COLO668 (cell line): ENCODE measurements at regions not wholly inside any gene's neighbourhood (a gene's known extent, or its start where the extent isn't known, plus 50 kb on each side); places are given as distances from the start of the nearest gene placed in this dataset.

ENCODE experiments used
- DNase-seq: peaks from one replicate; lab custom pipeline; 2025; ENCODE audit not compliant: unreplicated experiment; lab: John Stamatoyannopoulos, UW

GRCh38 chrX:124984140-124984813 is 335.4 kb upstream of the TEX13C start:
- no peak for DNase-seq

GRCh38 chrX:124986284-124986683 is 333.4 kb upstream of the TEX13C start:
- no peak for DNase-seq

- no peak for DNase-seq
Observed at GRCh38 chrX:124993735-124994134, 325.9 kb upstream of the TEX13C start.

- no peak for DNase-seq
Observed at GRCh38 chrX:124994404-124994803, 325.3 kb upstream of the TEX13C start.

GRCh38 chrX:125003746-125004446 is 315.8 kb upstream of the TEX13C start:
- peak; percentile 41 for DNase-seq

- DNase-seq, result no peak
Observed at GRCh38 chrX:125004799-125005198, 314.9 kb upstream of the TEX13C start.

GRCh38 chrX:125005863-125006262 is 313.8 kb upstream of the TEX13C start:
- no peak for DNase-seq

- no peak for DNase-seq
Observed at GRCh38 chrX:125006704-125007103, 313.0 kb upstream of the TEX13C start.

GRCh38 chrX:125012585-125012984 is 307.1 kb upstream of the TEX13C start:
- DNase-seq, result no peak

GRCh38 chrX:125029131-125029530 is 290.5 kb upstream of the TEX13C start:
- DNase-seq, result no peak
